ENCODE measurements at regions not wholly inside any gene's neighbourhood (a gene's known extent, or its start where the extent isn't known, plus 50 kb on each side); places are given as distances from the start of the nearest gene placed in this dataset.

- DNase-seq, result no peak
Measured at GRCh38 chr1:232110281-232111090, 483.9 kb downstream of the DISC1 start.

GRCh38 chr1:232109391-232109790 lies 482.8 kb downstream of the DISC1 start:
- DNase-seq, result no peak

- DNase-seq, result no peak
Measured at GRCh38 chr1:232108598-232108997, 482.0 kb downstream of the DISC1 start.

- DNase-seq, result no peak
Measured at GRCh38 chr1:232106415-232106814, 479.8 kb downstream of the DISC1 start.

GRCh38 chr1:232105561-232105960 lies 479.0 kb downstream of the DISC1 start:
- DNase-seq, result no peak

- no peak for DNase-seq
Measured at GRCh38 chr1:232101231-232101630, 474.6 kb downstream of the DISC1 start.

- no peak for DNase-seq
Measured at GRCh38 chr1:232096751-232097150, 470.2 kb downstream of the DISC1 start.

Data from NCI-H226 (cell line).